PC-3 (cell line): ENCODE measurements at regions not wholly inside any gene's neighbourhood (a gene's known extent, or its start where the extent isn't known, plus 50 kb on each side); places are given as distances from the start of the nearest gene placed in this dataset.

Experiments
- CTCF ChIP-seq: fragments of 300-600 bp; sonication (generic); conservative IDR thresholded peaks from 2 replicates; pipeline ENCODE4 v1.5.1; 2017; ENCODE audit warnings: antibody characterized with exemption, low read depth, mild to moderate bottlenecking, low read length
- EZH2 ChIP-seq: fragments of 300-600 bp; sonication (generic); IDR thresholded peaks from one replicate; pipeline ENCODE4 v1.6.1; 2017; ENCODE audit warnings: antibody characterized with exemption, mild to moderate bottlenecking, low read length; ENCODE audit not compliant: unreplicated experiment
- EZH2phosphoT487 ChIP-seq: fragments of 300-600 bp; sonication (generic); IDR thresholded peaks from 2 replicates; pipeline ENCODE4 v1.6.1; 2018; ENCODE audit warnings: mild to moderate bottlenecking, antibody characterized with exemption, low read length, borderline replicate concordance

- TF ChIP-seq CTCF = no peak
- no peak for TF ChIP-seq EZH2
- TF ChIP-seq EZH2phosphoT487 = no peak
These were observed 115.0 kb upstream of the SMYD2 start for GRCh38 chr1:214165850-214166374.
